OCI-LY7 (cell line): ENCODE measurements at regions not wholly inside any gene's neighbourhood (a gene's known extent, or its start where the extent isn't known, plus 50 kb on each side); places are given as distances from the start of the nearest gene placed in this dataset.

Experiments
- EZH2phosphoT487 ChIP-seq: fragments of 200-600 bp; sonication (generic); IDR thresholded peaks from 2 replicates; pipeline ENCODE4 v1.6.1; 2018; ENCODE audit warnings: low read depth, borderline replicate concordance, mild to moderate bottlenecking, mixed run types, antibody characterized with exemption, low read length, moderate library complexity, mixed read lengths
- TF ChIP-seq, protein P1 (sequence below): fragments of 200-600 bp; sonication (generic); conservative IDR thresholded peaks from 2 replicates; pipeline ENCODE4 v1.5.1; 2014; ENCODE audit warnings: mild to moderate bottlenecking, antibody characterized with exemption, low read length, moderate library complexity, mixed read lengths

- TF ChIP-seq, protein P1, sequence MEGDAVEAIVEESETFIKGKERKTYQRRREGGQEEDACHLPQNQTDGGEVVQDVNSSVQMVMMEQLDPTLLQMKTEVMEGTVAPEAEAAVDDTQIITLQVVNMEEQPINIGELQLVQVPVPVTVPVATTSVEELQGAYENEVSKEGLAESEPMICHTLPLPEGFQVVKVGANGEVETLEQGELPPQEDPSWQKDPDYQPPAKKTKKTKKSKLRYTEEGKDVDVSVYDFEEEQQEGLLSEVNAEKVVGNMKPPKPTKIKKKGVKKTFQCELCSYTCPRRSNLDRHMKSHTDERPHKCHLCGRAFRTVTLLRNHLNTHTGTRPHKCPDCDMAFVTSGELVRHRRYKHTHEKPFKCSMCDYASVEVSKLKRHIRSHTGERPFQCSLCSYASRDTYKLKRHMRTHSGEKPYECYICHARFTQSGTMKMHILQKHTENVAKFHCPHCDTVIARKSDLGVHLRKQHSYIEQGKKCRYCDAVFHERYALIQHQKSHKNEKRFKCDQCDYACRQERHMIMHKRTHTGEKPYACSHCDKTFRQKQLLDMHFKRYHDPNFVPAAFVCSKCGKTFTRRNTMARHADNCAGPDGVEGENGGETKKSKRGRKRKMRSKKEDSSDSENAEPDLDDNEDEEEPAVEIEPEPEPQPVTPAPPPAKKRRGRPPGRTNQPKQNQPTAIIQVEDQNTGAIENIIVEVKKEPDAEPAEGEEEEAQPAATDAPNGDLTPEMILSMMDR: no peak
- no peak for TF ChIP-seq EZH2phosphoT487
Measured at GRCh38 chr15:54915380-54915779, 281.4 kb downstream of the RSL24D1 start.
